T47D (cell line): ENCODE measurements at regions not wholly inside any gene's neighbourhood (a gene's known extent, or its start where the extent isn't known, plus 50 kb on each side); places are given as distances from the start of the nearest gene placed in this dataset.

ENCODE experiments used
- DNase-seq, 2 experiments: peaks; one replicate each; pipeline versions ENCODE4 v3.0.0 to v3.0.0-alpha.2; 2011 to 2012; ENCODE audit warnings: low read depth in 1 of 2, low spot score in 1 of 2
- JUND ChIP-seq: IDR thresholded peaks from 2 replicates; pipeline ENCODE4 v1.6.1; 2012; ENCODE audit warnings: low read depth
- in situ Hi-C: cut with HindIII; loops from 2 replicates; pipeline ENCODE4 v1.10.0; 2016; ENCODE audit warnings: low sequenced_read_pairs, low pct_unique_long_range_greater_than_20kb

- TF ChIP-seq JUND: no peak
- in situ Hi-C loops: no loop called here
- DNase-seq: no peak
Measured at GRCh38 chr2:67727131-67727530, 330.0 kb downstream of the ETAA1 start.

GRCh38 chr2:67727623-67728022, 330.5 kb downstream of the ETAA1 start:
- no peak for DNase-seq
- in situ Hi-C loops: no loop called here
- TF ChIP-seq JUND: no peak

GRCh38 chr2:67729474-67729873, 332.3 kb downstream of the ETAA1 start:
- no peak for DNase-seq
- no peak for TF ChIP-seq JUND
- in situ Hi-C loops: no loop called here

GRCh38 chr2:67733517-67733916, 329.3 kb downstream of the C1D start:
- no peak for TF ChIP-seq JUND
- DNase-seq: peak in 1 of 2 experiments; percentile 30
- in situ Hi-C loops: no loop called here

GRCh38 chr2:67752199-67752598, 310.6 kb downstream of the C1D start:
- in situ Hi-C loops: no loop called here
- TF ChIP-seq JUND: no peak
- DNase-seq: no peak

- in situ Hi-C loops: no loop called here
- TF ChIP-seq JUND: no peak
- peak in 1 of 2 experiments; percentile 19 for DNase-seq
Measured at GRCh38 chr2:67752969-67753368, 309.8 kb downstream of the C1D start.

- in situ Hi-C loops: no loop called here
- no peak for TF ChIP-seq JUND
- no peak for DNase-seq
Measured at GRCh38 chr2:67755156-67755882, 307.5 kb downstream of the C1D start.

GRCh38 chr2:67760995-67761394, 301.8 kb downstream of the C1D start:
- in situ Hi-C loops: no loop called here
- DNase-seq: no peak
- no peak for TF ChIP-seq JUND

- DNase-seq: no peak
- in situ Hi-C loops: no loop called here
- TF ChIP-seq JUND: no peak
Measured at GRCh38 chr2:67771380-67771779, 291.4 kb downstream of the C1D start.

GRCh38 chr2:67772216-67773170, 290.3 kb downstream of the C1D start:
- no peak for DNase-seq
- TF ChIP-seq JUND: no peak
- in situ Hi-C loops: no loop called here

- in situ Hi-C loops: no loop called here
- DNase-seq: no peak
- TF ChIP-seq JUND: no peak
Measured at GRCh38 chr2:67773851-67774250, 289.0 kb downstream of the C1D start.

- no peak for TF ChIP-seq JUND
- no peak for DNase-seq
- in situ Hi-C loops: no loop called here
Measured at GRCh38 chr2:67776276-67776675, 286.5 kb downstream of the C1D start.

- in situ Hi-C loops: no loop called here
- no peak for DNase-seq
- TF ChIP-seq JUND: no peak
Measured at GRCh38 chr2:67777010-67777409, 285.8 kb downstream of the C1D start.
